H1 (cell line): ENCODE measurements at regions not wholly inside any gene's neighbourhood (a gene's known extent, or its start where the extent isn't known, plus 50 kb on each side); places are given as distances from the start of the nearest gene placed in this dataset.
A peak's percentile ranks its signal among the peaks of the same experiment; 100 is the strongest.

Experiments
- EP300 ChIP-seq, 2 experiments: IDR thresholded peaks; 1 replicate in 1 of 2; 2 replicates in 1 of 2; pipeline ENCODE4 v1.6.1; 2011 to 2012; ENCODE audit warnings: low read depth in 2 of 2, low read length in 2 of 2, mild to moderate bottlenecking in 2 of 2, borderline replicate concordance in 1 of 2, inconsistent platforms in 1 of 2, moderate library complexity in 1 of 2
- POU5F1 ChIP-seq: IDR thresholded peaks from 2 replicates; pipeline ENCODE4 v1.6.1; 2011; ENCODE audit warnings: low read depth, mild to moderate bottlenecking, low read length, moderate library complexity
- SP1 ChIP-seq: IDR thresholded peaks from 2 replicates; pipeline ENCODE4 v1.6.1; 2011; ENCODE audit warnings: low read depth, low read length
- TCF12 ChIP-seq: IDR thresholded peaks from 2 replicates; pipeline ENCODE4 v1.6.1; 2011; ENCODE audit warnings: low read depth, mild to moderate bottlenecking, low read length

DNA sequence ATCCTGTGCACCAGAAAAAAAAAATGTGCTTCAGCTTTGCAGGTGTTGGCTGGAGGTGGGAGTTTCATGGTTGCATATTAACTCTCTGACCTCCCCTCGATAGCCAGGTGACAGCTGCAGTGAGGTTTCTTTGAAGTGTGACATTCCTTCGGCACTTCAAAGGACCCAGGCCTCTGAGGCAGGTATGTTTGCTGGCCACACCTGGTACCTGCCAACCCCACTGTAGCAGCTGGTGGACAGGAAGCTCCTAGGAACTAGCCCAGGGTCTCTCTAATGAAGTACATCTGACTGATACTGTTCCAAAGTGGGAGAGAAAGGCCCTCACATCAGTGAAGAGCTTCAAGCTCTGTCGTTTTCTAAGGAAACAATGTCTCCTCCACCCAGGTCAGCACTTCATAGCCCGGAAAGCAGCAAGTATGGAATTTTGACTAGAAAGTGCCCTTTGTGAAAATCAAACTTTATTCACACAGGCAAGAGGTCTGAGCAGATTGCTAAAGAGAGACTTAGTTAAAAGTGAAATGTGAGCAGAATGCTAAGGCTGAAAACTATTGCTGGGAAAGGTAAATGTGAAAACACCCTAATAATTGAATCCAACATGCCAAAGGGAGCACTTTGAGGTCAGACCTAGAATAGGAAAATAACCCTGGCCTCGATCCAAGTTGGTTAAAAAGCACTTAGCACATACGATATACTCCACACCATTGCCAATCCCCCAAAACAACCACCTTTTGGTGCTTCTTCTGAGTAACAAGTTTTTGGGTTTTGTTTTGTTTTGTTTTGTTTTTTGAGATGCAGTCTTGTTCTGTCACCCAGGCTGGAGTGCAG lies 71.3 kb downstream of the PHLDA1 start (continued):
- TF ChIP-seq TCF12: peak; percentile 99
- no peak for TF ChIP-seq POU5F1
- TF ChIP-seq EP300 (IDR thresholded peaks at IDR 0.05; ENCODE audit: borderline replicate concordance in 1 of 2, low read depth in 2 of 2, low read length in 2 of 2): peak in 1 of 2 experiments; percentile 85; a peak in 1 of 3 replicates
- TF ChIP-seq SP1: peak; percentile 10; the same call in 1 of the 2 replicates
